ENCODE measurements at regions not wholly inside any gene's neighbourhood (a gene's known extent, or its start where the extent isn't known, plus 50 kb on each side); places are given as distances from the start of the nearest gene placed in this dataset.

- 64 to 73% methylated on average over 7 to 9 of the region's 9 CpGs for WGBS, 2 donors (ENCODE audit: low coverage in 1 of 2)
- Histone ChIP-seq H3K4me1 (no peaks in the 10 kb centered on the region), H3K27me3 (no peaks in the 10 kb centered on the region), H3K4me3 (no peak overlapping the region), H3K9me3 (no peaks in the 10 kb centered on the region), H3K36me3 (no peaks in the 10 kb centered on the region), H3K27ac (no peak overlapping the region)
- in situ Hi-C loops (cut with MboI; ENCODE audit: low pct_ligation_motif_present in 1 of 4, low pct_unique_long_range_greater_than_20kb in 1 of 4, low sequenced_read_pairs in 3 of 4), result no loop called here
- TF ChIP-seq POLR2AphosphoS5 (IDR thresholded peaks at IDR 0.05) (no peak), CTCF (IDR thresholded peaks at IDR 0.05) (no peak), POLR2A (IDR thresholded peaks at IDR 0.05) (no peak), EP300 (IDR thresholded peaks at IDR 0.05; ENCODE audit: low read depth) (no peak)
- intact Hi-C loops (cut with DNase I; ENCODE audit: low total_unique reads), result no loop called here
- no peak for DNase-seq
Measured at GRCh38 chr2:236862961-236863728, 222.5 kb upstream of the COPS8 start.

GRCh38 chr2:236863729-236864126 lies 222.0 kb upstream of the COPS8 start:
- H3K9me3 ChIP-seq, result no peaks in the 10 kb centered on the region
- in situ Hi-C loops (cut with MboI; ENCODE audit: low pct_ligation_motif_present in 1 of 4, low pct_unique_long_range_greater_than_20kb in 1 of 4, low sequenced_read_pairs in 3 of 4), result no loop called here
- WGBS, 2 donors (ENCODE audit: low coverage in 1 of 2), result 80% methylated on average over 5 of the region's 5 CpGs; no CpG with 5 or more reads in 1 of the 2 donors

GRCh38 chr2:236865052-236865451 lies 220.6 kb upstream of the COPS8 start:
- in situ Hi-C loops (cut with MboI; ENCODE audit: low pct_ligation_motif_present in 1 of 4, low pct_unique_long_range_greater_than_20kb in 1 of 4, low sequenced_read_pairs in 3 of 4) (no loop called here), intact Hi-C loops (cut with DNase I; ENCODE audit: low total_unique reads) (no loop called here)
- TF ChIP-seq POLR2AphosphoS5 (IDR thresholded peaks at IDR 0.05), result no peak
- no peak for TF ChIP-seq POLR2A (IDR thresholded peaks at IDR 0.05)
- TF ChIP-seq EP300 (IDR thresholded peaks at IDR 0.05; ENCODE audit: low read depth), result no peak
- TF ChIP-seq CTCF (IDR thresholded peaks at IDR 0.05), result no peak
- no peak for DNase-seq
- Histone ChIP-seq H3K27ac (no peak overlapping the region), H3K4me3 (no peak overlapping the region), H3K36me3 (no peaks in the 10 kb centered on the region), H3K27me3 (no peaks in the 10 kb centered on the region), H3K4me1 (no peaks in the 10 kb centered on the region), H3K9me3 (no peaks in the 10 kb centered on the region)
- WGBS, 2 donors (ENCODE audit: low coverage in 1 of 2), result 78 to 100% methylated on average over 1 to 2 of the region's 2 CpGs

More at GRCh38 chr2:236863729-236864126, 222.0 kb upstream of the COPS8 start:
- no peak for DNase-seq
- no peak overlapping the region for H3K27ac ChIP-seq
- no peak for TF ChIP-seq CTCF (IDR thresholded peaks at IDR 0.05)
- TF ChIP-seq POLR2AphosphoS5 (IDR thresholded peaks at IDR 0.05), result no peak
- TF ChIP-seq EP300 (IDR thresholded peaks at IDR 0.05; ENCODE audit: low read depth), result no peak
- TF ChIP-seq POLR2A (IDR thresholded peaks at IDR 0.05), result no peak
- no peaks in the 10 kb centered on the region for H3K4me1 ChIP-seq
- intact Hi-C loops (cut with DNase I; ENCODE audit: low total_unique reads), result no loop called here
- no peaks in the 10 kb centered on the region for H3K27me3 ChIP-seq
- H3K4me3 ChIP-seq, result no peak overlapping the region
- no peaks in the 10 kb centered on the region for H3K36me3 ChIP-seq

DNA sequence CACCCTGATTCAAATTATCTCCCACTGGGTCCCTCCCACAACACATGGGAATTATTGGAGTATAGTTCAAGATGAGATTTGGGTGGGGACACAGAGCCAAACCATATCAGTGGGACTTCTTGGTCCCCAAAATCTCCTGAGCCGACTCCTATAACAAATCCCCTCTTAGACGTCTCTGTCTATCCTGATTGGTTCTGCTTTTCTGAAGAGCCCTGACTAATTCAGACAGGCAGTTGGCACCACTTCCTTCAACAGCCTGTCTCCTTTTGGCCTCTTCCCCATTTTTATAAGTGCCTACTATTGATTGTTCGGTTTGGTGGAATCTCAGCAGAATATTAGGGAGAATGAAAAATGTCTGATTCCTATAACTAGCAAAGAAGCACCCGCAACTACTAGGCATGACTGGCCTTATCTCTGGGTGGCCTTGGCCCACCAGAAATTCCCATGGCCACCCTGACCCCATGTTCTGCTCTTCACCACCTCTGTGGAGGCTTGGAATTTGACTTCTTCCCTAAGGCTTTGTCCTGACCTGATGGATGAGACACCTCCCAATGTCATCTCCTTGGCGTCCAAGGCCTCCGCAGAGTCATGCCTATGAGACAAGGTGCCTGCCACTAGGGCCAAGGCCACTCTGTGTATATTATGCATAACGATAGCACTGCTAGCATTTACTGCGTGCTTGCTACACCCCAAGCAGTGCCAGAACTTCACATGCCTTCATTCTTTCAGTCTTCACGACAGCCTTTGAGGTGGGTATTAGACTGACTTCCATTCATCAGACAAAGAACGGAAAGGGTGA lies 218.9 kb upstream of the COPS8 start:
- in situ Hi-C loops (cut with MboI; ENCODE audit: low pct_ligation_motif_present in 1 of 4, low pct_unique_long_range_greater_than_20kb in 1 of 4, low sequenced_read_pairs in 3 of 4) (no loop called here), intact Hi-C loops (cut with DNase I; ENCODE audit: low total_unique reads) (no loop called here)
- no peak overlapping the region for H3K27ac ChIP-seq
- TF ChIP-seq POLR2A (IDR thresholded peaks at IDR 0.05), result no peak
- no peak for TF ChIP-seq CTCF (IDR thresholded peaks at IDR 0.05)
- TF ChIP-seq POLR2AphosphoS5 (IDR thresholded peaks at IDR 0.05), result no peak
- no peak for TF ChIP-seq EP300 (IDR thresholded peaks at IDR 0.05; ENCODE audit: low read depth)
- no peaks in the 10 kb centered on the region for H3K36me3 ChIP-seq
- WGBS, 2 donors (ENCODE audit: low coverage in 1 of 2), result 75 to 78% methylated on average over 6 to 10 of the region's 10 CpGs
- no peak for DNase-seq
- no peaks in the 10 kb centered on the region for H3K4me1 ChIP-seq
- no peaks in the 10 kb centered on the region for H3K9me3 ChIP-seq
- H3K27me3 ChIP-seq, result no peaks in the 10 kb centered on the region
- no peak overlapping the region for H3K4me3 ChIP-seq
